ENCODE measurements at regions not wholly inside any gene's neighbourhood (a gene's known extent, or its start where the extent isn't known, plus 50 kb on each side); places are given as distances from the start of the nearest gene placed in this dataset.

GRCh38 chr1:81712425-81712824 lies 88.3 kb upstream of the ADGRL2 start:
- H3K27me3 Mint-ChIP-seq, result no peaks in the 10 kb centered on the region
- no peaks in the 10 kb centered on the region for H3K4me1 Mint-ChIP-seq
- H3K9me3 Mint-ChIP-seq, result peaks cover 12% of the 10 kb centered on the region
- no peak overlapping the region for H3K4me3 Mint-ChIP-seq
- no peak for ATAC-seq (replicated peaks; ENCODE audit: extremely low read depth, poor library complexity, severe bottlenecking)
- no peak overlapping the region for H3K27ac Mint-ChIP-seq (ENCODE audit: low read depth)
- DNase-seq (ENCODE audit: low spot score in 2 of 2), result no peak
- H3K36me3 Mint-ChIP-seq (ENCODE audit: insufficient read depth), result no peaks in the 10 kb centered on the region

- Mint-ChIP-seq H3K9me3 (peaks cover 12% of the 10 kb centered on the region), H3K27me3 (no peaks in the 10 kb centered on the region), H3K36me3 (ENCODE audit: insufficient read depth) (no peaks in the 10 kb centered on the region), H3K4me3 (no peak overlapping the region), H3K27ac (ENCODE audit: low read depth) (no peak overlapping the region), H3K4me1 (no peaks in the 10 kb centered on the region)
- no peak for ATAC-seq (replicated peaks; ENCODE audit: extremely low read depth, poor library complexity, severe bottlenecking)
- no peak for DNase-seq (ENCODE audit: low spot score in 2 of 2)
Observed at GRCh38 chr1:81710857-81711256, 89.9 kb upstream of the ADGRL2 start.

GRCh38 chr1:81708250-81708649 lies 92.5 kb upstream of the ADGRL2 start:
- Mint-ChIP-seq H3K27me3 (no peaks in the 10 kb centered on the region), H3K4me3 (no peak overlapping the region), H3K4me1 (no peaks in the 10 kb centered on the region), H3K36me3 (ENCODE audit: insufficient read depth) (no peaks in the 10 kb centered on the region), H3K27ac (ENCODE audit: low read depth) (no peak overlapping the region), H3K9me3 (peaks cover 22% of the 10 kb centered on the region)
- DNase-seq (ENCODE audit: low spot score in 2 of 2) (no peak), ATAC-seq (replicated peaks; ENCODE audit: extremely low read depth, poor library complexity, severe bottlenecking) (no peak)

GRCh38 chr1:81706650-81707435 lies 93.9 kb upstream of the ADGRL2 start:
- no peak overlapping the region for H3K4me3 Mint-ChIP-seq
- no peak overlapping the region for H3K27ac Mint-ChIP-seq (ENCODE audit: low read depth)
- H3K9me3 Mint-ChIP-seq, result peaks cover 28% of the 10 kb centered on the region
- DNase-seq (ENCODE audit: low spot score in 2 of 2) (no peak), ATAC-seq (replicated peaks; ENCODE audit: extremely low read depth, poor library complexity, severe bottlenecking) (no peak)
- H3K27me3 Mint-ChIP-seq, result no peaks in the 10 kb centered on the region
- no peaks in the 10 kb centered on the region for H3K36me3 Mint-ChIP-seq (ENCODE audit: insufficient read depth)
- no peaks in the 10 kb centered on the region for H3K4me1 Mint-ChIP-seq

GRCh38 chr1:81703756-81704463 lies 96.8 kb upstream of the ADGRL2 start:
- DNase-seq (ENCODE audit: low spot score in 2 of 2), result no peak
- no peaks in the 10 kb centered on the region for H3K27me3 Mint-ChIP-seq
- no peak overlapping the region for H3K4me3 Mint-ChIP-seq
- ATAC-seq (replicated peaks; ENCODE audit: extremely low read depth, poor library complexity, severe bottlenecking), result no peak
- H3K36me3 Mint-ChIP-seq (ENCODE audit: insufficient read depth), result no peaks in the 10 kb centered on the region
- H3K4me1 Mint-ChIP-seq, result no peaks in the 10 kb centered on the region
- no peak overlapping the region for H3K27ac Mint-ChIP-seq (ENCODE audit: low read depth)
- peaks cover 28% of the 10 kb centered on the region for H3K9me3 Mint-ChIP-seq

GRCh38 chr1:81703391-81703755 lies 97.4 kb upstream of the ADGRL2 start:
- peaks cover 28% of the 10 kb centered on the region for H3K9me3 Mint-ChIP-seq
- H3K4me1 Mint-ChIP-seq, result no peaks in the 10 kb centered on the region
- ATAC-seq (replicated peaks; ENCODE audit: extremely low read depth, poor library complexity, severe bottlenecking) (no peak), DNase-seq (ENCODE audit: low spot score in 2 of 2) (no peak)
- no peak overlapping the region for H3K27ac Mint-ChIP-seq (ENCODE audit: low read depth)
- no peaks in the 10 kb centered on the region for H3K36me3 Mint-ChIP-seq (ENCODE audit: insufficient read depth)
- H3K27me3 Mint-ChIP-seq, result no peaks in the 10 kb centered on the region
- H3K4me3 Mint-ChIP-seq, result no peak overlapping the region

- H3K4me3 Mint-ChIP-seq, result no peak overlapping the region
- DNase-seq (ENCODE audit: low spot score in 2 of 2), result no peak
- peaks cover 30% of the 10 kb centered on the region for H3K9me3 Mint-ChIP-seq
- H3K36me3 Mint-ChIP-seq (ENCODE audit: insufficient read depth), result no peaks in the 10 kb centered on the region
- H3K27me3 Mint-ChIP-seq, result no peaks in the 10 kb centered on the region
- no peak overlapping the region for H3K27ac Mint-ChIP-seq (ENCODE audit: low read depth)
- ATAC-seq (replicated peaks; ENCODE audit: extremely low read depth, poor library complexity, severe bottlenecking), result no peak
- H3K4me1 Mint-ChIP-seq, result no peaks in the 10 kb centered on the region
Observed at GRCh38 chr1:81702903-81703302, 97.8 kb upstream of the ADGRL2 start.

- DNase-seq (ENCODE audit: low spot score in 2 of 2), result no peak
- no peak for ATAC-seq (replicated peaks; ENCODE audit: extremely low read depth, poor library complexity, severe bottlenecking)
- Mint-ChIP-seq H3K27ac (ENCODE audit: low read depth) (no peak overlapping the region), H3K36me3 (ENCODE audit: insufficient read depth) (no peaks in the 10 kb centered on the region), H3K27me3 (no peaks in the 10 kb centered on the region), H3K4me3 (no peak overlapping the region), H3K4me1 (no peaks in the 10 kb centered on the region), H3K9me3 (peaks cover 33% of the 10 kb centered on the region)
Observed at GRCh38 chr1:81702079-81702715, 98.5 kb upstream of the ADGRL2 start.

- H3K4me1 Mint-ChIP-seq, result no peaks in the 10 kb centered on the region
- ATAC-seq (replicated peaks; ENCODE audit: extremely low read depth, poor library complexity, severe bottlenecking), result no peak
- H3K4me3 Mint-ChIP-seq, result no peak overlapping the region
- no peaks in the 10 kb centered on the region for H3K27me3 Mint-ChIP-seq
- H3K36me3 Mint-ChIP-seq (ENCODE audit: insufficient read depth), result no peaks in the 10 kb centered on the region
- H3K9me3 Mint-ChIP-seq, result peaks cover 32% of the 10 kb centered on the region
- DNase-seq (ENCODE audit: low spot score in 2 of 2), result no peak
- no peak overlapping the region for H3K27ac Mint-ChIP-seq (ENCODE audit: low read depth)
Observed at GRCh38 chr1:81700728-81701470, 99.8 kb upstream of the ADGRL2 start.

- no peaks in the 10 kb centered on the region for H3K36me3 Mint-ChIP-seq (ENCODE audit: insufficient read depth)
- H3K27me3 Mint-ChIP-seq, result no peaks in the 10 kb centered on the region
- H3K4me3 Mint-ChIP-seq, result no peak overlapping the region
- H3K4me1 Mint-ChIP-seq, result no peaks in the 10 kb centered on the region
- no peak for ATAC-seq (replicated peaks; ENCODE audit: extremely low read depth, poor library complexity, severe bottlenecking)
- H3K27ac Mint-ChIP-seq (ENCODE audit: low read depth), result no peak overlapping the region
- H3K9me3 Mint-ChIP-seq, result peaks cover 26% of the 10 kb centered on the region
- DNase-seq (ENCODE audit: low spot score in 2 of 2), result no peak
Observed at GRCh38 chr1:81699234-81699633, 101.5 kb upstream of the ADGRL2 start.

GRCh38 chr1:81695741-81696140 lies 105.0 kb upstream of the ADGRL2 start:
- ATAC-seq (replicated peaks; ENCODE audit: extremely low read depth, poor library complexity, severe bottlenecking) (no peak), DNase-seq (ENCODE audit: low spot score in 2 of 2) (no peak)
- no peak overlapping the region for H3K27ac Mint-ChIP-seq (ENCODE audit: low read depth)
- H3K36me3 Mint-ChIP-seq (ENCODE audit: insufficient read depth), result peaks cover 2% of the 10 kb centered on the region
- no peak overlapping the region for H3K4me3 Mint-ChIP-seq
- peaks cover 22% of the 10 kb centered on the region for H3K9me3 Mint-ChIP-seq
- H3K27me3 Mint-ChIP-seq, result no peaks in the 10 kb centered on the region
- no peaks in the 10 kb centered on the region for H3K4me1 Mint-ChIP-seq

- Mint-ChIP-seq H3K27me3 (no peaks in the 10 kb centered on the region), H3K9me3 (peaks cover 22% of the 10 kb centered on the region), H3K4me1 (no peaks in the 10 kb centered on the region), H3K27ac (ENCODE audit: low read depth) (no peak overlapping the region), H3K36me3 (ENCODE audit: insufficient read depth) (peaks cover 2% of the 10 kb centered on the region), H3K4me3 (no peak overlapping the region)
- DNase-seq (ENCODE audit: low spot score in 2 of 2), result no peak
- ATAC-seq (replicated peaks; ENCODE audit: extremely low read depth, poor library complexity, severe bottlenecking), result no peak
Observed at GRCh38 chr1:81693316-81693715, 107.4 kb upstream of the ADGRL2 start.

Measured in central memory CD8-positive, alpha-beta T cell (primary cell).